ENCODE measurements at regions not wholly inside any gene's neighbourhood (a gene's known extent, or its start where the extent isn't known, plus 50 kb on each side); places are given as distances from the start of the nearest gene placed in this dataset.

DNA sequence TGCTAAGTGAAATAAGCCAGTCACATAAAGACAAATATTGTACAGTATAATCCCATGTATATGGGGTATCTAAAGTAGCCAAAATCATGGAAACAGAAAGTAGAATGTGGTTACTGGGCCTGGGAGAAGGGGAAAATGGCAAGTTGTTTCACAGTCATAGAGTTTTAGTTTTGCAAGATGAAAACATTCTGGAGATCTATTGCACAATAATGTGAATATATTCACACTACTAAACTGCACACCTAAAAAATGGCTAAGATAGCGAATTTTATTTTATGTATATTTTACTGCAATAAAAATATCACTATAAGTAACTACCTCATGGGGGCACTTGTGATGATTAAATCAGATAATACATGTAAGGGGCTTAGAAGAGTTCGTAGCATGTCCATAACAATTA lies 72.0 kb upstream of the ARHGAP32 start:
- TF ChIP-seq POLR2A (IDR thresholded peaks at IDR 0.05) = no peak
- TF ChIP-seq, protein P1, sequence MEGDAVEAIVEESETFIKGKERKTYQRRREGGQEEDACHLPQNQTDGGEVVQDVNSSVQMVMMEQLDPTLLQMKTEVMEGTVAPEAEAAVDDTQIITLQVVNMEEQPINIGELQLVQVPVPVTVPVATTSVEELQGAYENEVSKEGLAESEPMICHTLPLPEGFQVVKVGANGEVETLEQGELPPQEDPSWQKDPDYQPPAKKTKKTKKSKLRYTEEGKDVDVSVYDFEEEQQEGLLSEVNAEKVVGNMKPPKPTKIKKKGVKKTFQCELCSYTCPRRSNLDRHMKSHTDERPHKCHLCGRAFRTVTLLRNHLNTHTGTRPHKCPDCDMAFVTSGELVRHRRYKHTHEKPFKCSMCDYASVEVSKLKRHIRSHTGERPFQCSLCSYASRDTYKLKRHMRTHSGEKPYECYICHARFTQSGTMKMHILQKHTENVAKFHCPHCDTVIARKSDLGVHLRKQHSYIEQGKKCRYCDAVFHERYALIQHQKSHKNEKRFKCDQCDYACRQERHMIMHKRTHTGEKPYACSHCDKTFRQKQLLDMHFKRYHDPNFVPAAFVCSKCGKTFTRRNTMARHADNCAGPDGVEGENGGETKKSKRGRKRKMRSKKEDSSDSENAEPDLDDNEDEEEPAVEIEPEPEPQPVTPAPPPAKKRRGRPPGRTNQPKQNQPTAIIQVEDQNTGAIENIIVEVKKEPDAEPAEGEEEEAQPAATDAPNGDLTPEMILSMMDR (IDR thresholded peaks at IDR 0.05) = no peak

All from breast epithelium (tissue), 3 donors.